K562 (cell line): ENCODE measurements at regions not wholly inside any gene's neighbourhood (a gene's known extent, or its start where the extent isn't known, plus 50 kb on each side); places are given as distances from the start of the nearest gene placed in this dataset.

Experiments
- CREBBP ChIP-seq: IDR thresholded peaks from one replicate; pipeline ENCODE4 v1.6.1; 2012; ENCODE audit warnings: low read depth, mild to moderate bottlenecking, control low read depth, inconsistent platforms, low read length
- E2F8 ChIP-seq: fragments of 450-650 bp; IDR thresholded peaks from 2 replicates; pipeline ENCODE4 v1.7.1; 2018; ENCODE audit warnings: mild to moderate bottlenecking, low read depth; ENCODE audit not compliant: partially characterized antibody
- EHMT2 ChIP-seq: fragments of 450-650 bp; IDR thresholded peaks from 2 replicates; pipeline ENCODE4 v1.6.1; 2018; ENCODE audit warnings: antibody characterized with exemption
- ETV1 ChIP-seq: fragments of 450-650 bp; conservative IDR thresholded peaks from 2 replicates; pipeline ENCODE4 v1.6.1; 2016; ENCODE audit warnings: missing genetic modification characterization, control low read depth, low read depth, missing compliant biosample characterization
- FOSL1 ChIP-seq: fragments of 200-800 bp; sonication (Bioruptor generic); conservative IDR thresholded peaks from 2 replicates; pipeline ENCODE4 v1.6.1; 2016; ENCODE audit warnings: missing genetic modification characterization, missing compliant biosample characterization
- HNRNPH1 ChIP-seq: fragments of 200-400 bp; formaldehyde crosslinking; optimal IDR thresholded peaks from 2 replicates; pipeline ENCODE3; 2017; ENCODE audit warnings: low read depth, mild to moderate bottlenecking, low read length, moderate library complexity
- RBBP5 ChIP-seq: fragments of 200-600 bp; sonication (generic); IDR thresholded peaks from 2 replicates; pipeline ENCODE4 v1.6.1; 2012; ENCODE audit warnings: borderline replicate concordance, mild to moderate bottlenecking, low read length, control low read depth, inconsistent platforms; ENCODE audit not compliant: insufficient read depth, poor library complexity, severe bottlenecking
- SIRT6 ChIP-seq: IDR thresholded peaks from one replicate; pipeline ENCODE4 v1.6.1; 2012; ENCODE audit warnings: low read depth, mild to moderate bottlenecking, control low read depth, inconsistent platforms, low read length, moderate library complexity
- U2AF1 ChIP-seq: fragments of 200-400 bp; formaldehyde crosslinking; optimal IDR thresholded peaks from 2 replicates; pipeline ENCODE3; 2017; ENCODE audit warnings: mild to moderate bottlenecking, low read depth, low read length, moderate library complexity
- ZNF133 ChIP-seq: fragments of 250-450 bp; sonication (Bioruptor Pico); IDR thresholded peaks from 2 replicates; pipeline ENCODE4 v1.4.0; 2020; ENCODE audit warnings: mild to moderate bottlenecking
- ZNF444 ChIP-seq: fragments of 250-450 bp; sonication (Bioruptor Pico); IDR thresholded peaks from 2 replicates; pipeline ENCODE4 v1.4.0; 2020; ENCODE audit warnings: mild to moderate bottlenecking, moderate library complexity

- TF ChIP-seq RBBP5 = no peak
- no peak for TF ChIP-seq ZNF444 (CRISPR knock-in tag)
- no peak for TF ChIP-seq E2F8
- TF ChIP-seq FOSL1 (tag) = no peak
- TF ChIP-seq SIRT6 = no peak
- no peak for TF ChIP-seq U2AF1
- no peak for TF ChIP-seq EHMT2
- no peak for TF ChIP-seq CREBBP
- no peak for TF ChIP-seq HNRNPH1
- no peak for TF ChIP-seq ETV1 (tag)
- TF ChIP-seq ZNF133 (CRISPR knock-in tag) = no peak
Observed at GRCh38 chr1:115428256-115428655, 90.2 kb upstream of the NGF start (continued).
